OCI-LY3 (cell line): ENCODE measurements at regions not wholly inside any gene's neighbourhood (a gene's known extent, or its start where the extent isn't known, plus 50 kb on each side); places are given as distances from the start of the nearest gene placed in this dataset.

Experiments used
- CTCF ChIP-seq: fragments of 200-600, 300-600 bp; sonication (generic); IDR thresholded peaks from 2 replicates; pipeline ENCODE4 v1.5.1; 2014; ENCODE audit warnings: antibody characterized with exemption, low read length, low read depth
- EZH2phosphoT487 ChIP-seq: fragments of 200-600 bp; shearing (Covaris generic); IDR thresholded peaks from 2 replicates; pipeline ENCODE4 v1.6.1; 2018; ENCODE audit warnings: antibody characterized with exemption, mixed run types, low read depth

DNA sequence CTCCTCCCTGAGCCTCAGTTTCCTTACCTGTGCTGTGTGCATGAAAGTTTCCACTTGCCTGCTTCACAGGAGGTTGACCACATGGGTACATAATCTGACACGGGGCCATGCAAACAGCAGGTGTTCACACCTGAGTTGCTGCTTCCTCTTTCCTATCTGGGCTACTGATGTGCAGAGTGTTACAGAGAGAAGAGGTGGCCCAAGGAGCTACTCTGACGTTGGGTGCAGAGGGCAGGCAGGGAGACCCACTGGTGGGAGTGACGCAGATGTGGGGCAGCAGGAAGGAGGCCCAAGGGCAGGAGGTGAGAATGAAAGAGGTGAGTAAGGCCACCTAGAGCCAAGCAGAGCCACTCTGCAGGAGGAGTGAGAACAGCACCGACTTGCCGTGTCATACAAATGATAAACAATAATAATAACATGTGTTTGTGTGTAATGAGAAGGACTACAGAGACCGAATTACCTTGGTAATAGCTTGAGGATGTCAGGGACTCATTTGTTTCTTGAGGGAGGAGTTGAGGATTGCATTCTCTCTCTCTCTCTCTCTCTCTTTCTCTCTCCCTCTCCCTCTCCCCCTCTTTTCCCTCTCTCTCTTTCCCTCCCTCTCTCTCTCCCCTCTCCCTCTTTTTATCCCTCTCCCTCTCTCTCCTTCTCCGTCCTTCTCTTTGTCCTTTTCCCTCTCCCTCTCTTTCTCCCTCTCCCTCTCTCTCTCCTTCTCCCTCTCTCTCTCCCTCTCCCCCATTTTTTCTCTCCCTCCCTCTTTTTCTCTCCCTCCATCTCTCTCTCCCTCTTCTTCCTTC lies 87.4 kb upstream of the IGSF21 start:
- TF ChIP-seq CTCF (no peak), EZH2phosphoT487 (no peak)
